ENCODE measurements at regions not wholly inside any gene's neighbourhood (a gene's known extent, or its start where the extent isn't known, plus 50 kb on each side); places are given as distances from the start of the nearest gene placed in this dataset.

DNA sequence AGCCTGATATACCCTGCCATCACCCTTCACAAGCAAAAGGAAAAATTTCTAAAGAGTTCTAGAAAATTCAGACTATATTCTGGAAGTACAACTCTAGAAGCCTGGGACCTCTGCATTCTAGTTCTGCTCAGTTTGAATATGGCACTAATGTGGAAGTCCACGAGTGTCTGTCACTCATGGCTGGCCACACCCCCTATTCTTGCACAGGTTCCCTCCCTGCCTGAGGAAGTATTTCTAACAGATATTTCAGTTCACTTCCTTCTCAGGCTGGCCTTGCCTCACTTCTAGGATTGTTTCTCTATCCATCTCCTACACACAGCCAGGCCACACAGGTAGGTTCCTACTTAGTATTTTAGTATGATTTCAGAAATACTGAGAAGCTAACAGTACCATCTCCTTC, 67.4 kb downstream of the PHLDA1 start:
- TF ChIP-seq CREB1 (IDR thresholded peaks at IDR 0.05; ENCODE audit: low read depth) (no peak), NFIC (IDR thresholded peaks at IDR 0.05) (no peak), CEBPB (IDR thresholded peaks at IDR 0.05) (no peak), FOXM1 (IDR thresholded peaks at IDR 0.05; ENCODE audit: borderline replicate concordance, low read depth) (no peak), EP300 (IDR thresholded peaks at IDR 0.05; ENCODE audit: borderline replicate concordance) (no peak), TEAD4 (IDR thresholded peaks at IDR 0.05) (no peak), YY1 (IDR thresholded peaks at IDR 0.05; ENCODE audit: low read depth) (no peak), ZBTB7A (IDR thresholded peaks at IDR 0.05; ENCODE audit: low read depth) (no peak), TAF1 (IDR thresholded peaks at IDR 0.05; ENCODE audit: low read depth) (no peak), EGR1 (IDR thresholded peaks at IDR 0.05) (no peak), RAD21 (IDR thresholded peaks at IDR 0.05; ENCODE audit: low read depth) (no peak), TCF12 (IDR thresholded peaks at IDR 0.05; ENCODE audit: low read depth) (no peak), MAX (IDR thresholded peaks at IDR 0.05) (no peak)
- TF ChIP-seq, protein P1, sequence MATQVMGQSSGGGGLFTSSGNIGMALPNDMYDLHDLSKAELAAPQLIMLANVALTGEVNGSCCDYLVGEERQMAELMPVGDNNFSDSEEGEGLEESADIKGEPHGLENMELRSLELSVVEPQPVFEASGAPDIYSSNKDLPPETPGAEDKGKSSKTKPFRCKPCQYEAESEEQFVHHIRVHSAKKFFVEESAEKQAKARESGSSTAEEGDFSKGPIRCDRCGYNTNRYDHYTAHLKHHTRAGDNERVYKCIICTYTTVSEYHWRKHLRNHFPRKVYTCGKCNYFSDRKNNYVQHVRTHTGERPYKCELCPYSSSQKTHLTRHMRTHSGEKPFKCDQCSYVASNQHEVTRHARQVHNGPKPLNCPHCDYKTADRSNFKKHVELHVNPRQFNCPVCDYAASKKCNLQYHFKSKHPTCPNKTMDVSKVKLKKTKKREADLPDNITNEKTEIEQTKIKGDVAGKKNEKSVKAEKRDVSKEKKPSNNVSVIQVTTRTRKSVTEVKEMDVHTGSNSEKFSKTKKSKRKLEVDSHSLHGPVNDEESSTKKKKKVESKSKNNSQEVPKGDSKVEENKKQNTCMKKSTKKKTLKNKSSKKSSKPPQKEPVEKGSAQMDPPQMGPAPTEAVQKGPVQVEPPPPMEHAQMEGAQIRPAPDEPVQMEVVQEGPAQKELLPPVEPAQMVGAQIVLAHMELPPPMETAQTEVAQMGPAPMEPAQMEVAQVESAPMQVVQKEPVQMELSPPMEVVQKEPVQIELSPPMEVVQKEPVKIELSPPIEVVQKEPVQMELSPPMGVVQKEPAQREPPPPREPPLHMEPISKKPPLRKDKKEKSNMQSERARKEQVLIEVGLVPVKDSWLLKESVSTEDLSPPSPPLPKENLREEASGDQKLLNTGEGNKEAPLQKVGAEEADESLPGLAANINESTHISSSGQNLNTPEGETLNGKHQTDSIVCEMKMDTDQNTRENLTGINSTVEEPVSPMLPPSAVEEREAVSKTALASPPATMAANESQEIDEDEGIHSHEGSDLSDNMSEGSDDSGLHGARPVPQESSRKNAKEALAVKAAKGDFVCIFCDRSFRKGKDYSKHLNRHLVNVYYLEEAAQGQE (IDR thresholded peaks at IDR 0.05; ENCODE audit: low read depth) = no peak
- TF ChIP-seq, protein P2, sequence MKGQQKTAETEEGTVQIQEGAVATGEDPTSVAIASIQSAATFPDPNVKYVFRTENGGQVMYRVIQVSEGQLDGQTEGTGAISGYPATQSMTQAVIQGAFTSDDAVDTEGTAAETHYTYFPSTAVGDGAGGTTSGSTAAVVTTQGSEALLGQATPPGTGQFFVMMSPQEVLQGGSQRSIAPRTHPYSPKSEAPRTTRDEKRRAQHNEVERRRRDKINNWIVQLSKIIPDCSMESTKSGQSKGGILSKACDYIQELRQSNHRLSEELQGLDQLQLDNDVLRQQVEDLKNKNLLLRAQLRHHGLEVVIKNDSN (IDR thresholded peaks at IDR 0.05) = no peak

DNA sequence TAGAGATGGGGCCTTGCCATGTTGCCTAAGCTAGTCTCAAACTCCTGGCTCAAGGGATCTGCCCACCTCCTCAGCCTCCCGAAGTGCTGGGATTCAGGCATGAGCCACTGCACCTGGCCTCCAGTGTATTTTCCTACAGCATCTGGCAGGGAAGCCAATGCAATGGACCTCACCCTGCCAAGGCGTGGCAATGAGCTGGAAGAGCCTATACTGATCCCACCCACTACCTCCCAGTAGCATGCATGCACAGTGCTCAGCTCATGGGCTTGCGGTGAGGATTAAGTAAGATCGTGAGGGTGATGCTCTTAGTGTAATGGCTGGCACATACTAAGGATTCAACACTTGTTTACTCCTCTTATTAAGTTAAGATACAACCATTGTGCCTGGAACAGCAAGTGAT, 69.7 kb downstream of the PHLDA1 start:
- TF ChIP-seq CREB1 (IDR thresholded peaks at IDR 0.05; ENCODE audit: low read depth) (no peak), TAF1 (IDR thresholded peaks at IDR 0.05; ENCODE audit: low read depth) (no peak), FOXM1 (IDR thresholded peaks at IDR 0.05; ENCODE audit: borderline replicate concordance, low read depth) (no peak), MAX (IDR thresholded peaks at IDR 0.05) (no peak), NFIC (IDR thresholded peaks at IDR 0.05) (no peak), YY1 (IDR thresholded peaks at IDR 0.05; ENCODE audit: low read depth) (no peak)
- TF ChIP-seq, protein P2 (IDR thresholded peaks at IDR 0.05) = no peak

DNA sequence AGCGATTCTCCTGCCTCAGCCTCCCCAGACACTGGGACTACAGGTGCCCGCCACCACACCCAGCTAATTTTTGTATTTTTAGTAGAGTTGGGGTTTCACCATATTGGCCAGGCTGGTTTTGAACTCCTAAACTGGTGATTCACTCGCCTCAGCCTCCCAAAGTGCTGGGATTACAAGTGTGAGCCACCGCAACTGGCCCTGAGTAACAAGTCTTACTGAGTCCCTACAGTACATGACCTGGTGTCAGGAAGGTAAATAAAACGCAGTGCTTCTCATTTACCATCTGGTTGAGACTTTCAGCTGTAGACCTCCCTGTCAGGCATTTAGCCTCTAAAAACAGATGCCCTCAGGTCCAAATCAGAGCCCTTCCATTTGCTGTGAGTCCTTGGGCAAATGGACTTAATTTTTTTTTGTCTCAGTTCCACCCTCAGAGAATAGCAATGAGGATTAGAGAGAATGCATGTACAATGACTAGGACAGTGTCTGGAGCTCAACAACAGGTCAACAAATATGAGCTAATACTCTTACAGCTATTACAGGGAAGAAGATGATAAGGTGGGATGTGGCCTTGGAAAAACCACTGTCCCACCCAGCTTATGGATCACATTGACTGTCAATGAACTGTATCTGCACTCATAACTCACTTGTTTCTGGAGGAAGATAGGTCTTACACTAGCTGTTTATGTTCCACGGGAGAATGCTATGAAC, 70.5 kb downstream of the PHLDA1 start:
- TF ChIP-seq TAF1 (IDR thresholded peaks at IDR 0.05; ENCODE audit: low read depth) (no peak), EP300 (IDR thresholded peaks at IDR 0.05; ENCODE audit: borderline replicate concordance) (no peak), EGR1 (IDR thresholded peaks at IDR 0.05) (no peak), RAD21 (IDR thresholded peaks at IDR 0.05; ENCODE audit: low read depth) (no peak), TCF12 (IDR thresholded peaks at IDR 0.05; ENCODE audit: low read depth) (no peak), CREB1 (IDR thresholded peaks at IDR 0.05; ENCODE audit: low read depth) (no peak), TEAD4 (IDR thresholded peaks at IDR 0.05) (no peak), ZBTB7A (IDR thresholded peaks at IDR 0.05; ENCODE audit: low read depth) (no peak), MAX (IDR thresholded peaks at IDR 0.05) (no peak), NFIC (IDR thresholded peaks at IDR 0.05) (no peak), YY1 (IDR thresholded peaks at IDR 0.05; ENCODE audit: low read depth) (no peak)
- TF ChIP-seq, protein P1 (IDR thresholded peaks at IDR 0.05; ENCODE audit: low read depth) = no peak
- TF ChIP-seq, protein P2 (IDR thresholded peaks at IDR 0.05) = no peak

DNA sequence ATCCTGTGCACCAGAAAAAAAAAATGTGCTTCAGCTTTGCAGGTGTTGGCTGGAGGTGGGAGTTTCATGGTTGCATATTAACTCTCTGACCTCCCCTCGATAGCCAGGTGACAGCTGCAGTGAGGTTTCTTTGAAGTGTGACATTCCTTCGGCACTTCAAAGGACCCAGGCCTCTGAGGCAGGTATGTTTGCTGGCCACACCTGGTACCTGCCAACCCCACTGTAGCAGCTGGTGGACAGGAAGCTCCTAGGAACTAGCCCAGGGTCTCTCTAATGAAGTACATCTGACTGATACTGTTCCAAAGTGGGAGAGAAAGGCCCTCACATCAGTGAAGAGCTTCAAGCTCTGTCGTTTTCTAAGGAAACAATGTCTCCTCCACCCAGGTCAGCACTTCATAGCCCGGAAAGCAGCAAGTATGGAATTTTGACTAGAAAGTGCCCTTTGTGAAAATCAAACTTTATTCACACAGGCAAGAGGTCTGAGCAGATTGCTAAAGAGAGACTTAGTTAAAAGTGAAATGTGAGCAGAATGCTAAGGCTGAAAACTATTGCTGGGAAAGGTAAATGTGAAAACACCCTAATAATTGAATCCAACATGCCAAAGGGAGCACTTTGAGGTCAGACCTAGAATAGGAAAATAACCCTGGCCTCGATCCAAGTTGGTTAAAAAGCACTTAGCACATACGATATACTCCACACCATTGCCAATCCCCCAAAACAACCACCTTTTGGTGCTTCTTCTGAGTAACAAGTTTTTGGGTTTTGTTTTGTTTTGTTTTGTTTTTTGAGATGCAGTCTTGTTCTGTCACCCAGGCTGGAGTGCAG, 71.3 kb downstream of the PHLDA1 start:
- no peak for TF ChIP-seq FOXM1 (IDR thresholded peaks at IDR 0.05; ENCODE audit: borderline replicate concordance, low read depth)
- peak; percentile 83 for TF ChIP-seq TCF12 (IDR thresholded peaks at IDR 0.05; ENCODE audit: low read depth)
- TF ChIP-seq, protein P1 (IDR thresholded peaks at IDR 0.05; ENCODE audit: low read depth) = peak; percentile 57
- no peak for TF ChIP-seq RAD21 (IDR thresholded peaks at IDR 0.05; ENCODE audit: low read depth)
- no peak for TF ChIP-seq EGR1 (IDR thresholded peaks at IDR 0.05)
- TF ChIP-seq TEAD4 (IDR thresholded peaks at IDR 0.05) = peak; percentile 51; the same call in 1 of the 2 replicates
- TF ChIP-seq ZBTB7A (IDR thresholded peaks at IDR 0.05; ENCODE audit: low read depth) = no peak
- TF ChIP-seq EP300 (IDR thresholded peaks at IDR 0.05; ENCODE audit: borderline replicate concordance) = peak; percentile 19; the same call in 1 of the 2 replicates
- TF ChIP-seq, protein P2 (IDR thresholded peaks at IDR 0.05) = no peak
- no peak for TF ChIP-seq CREB1 (IDR thresholded peaks at IDR 0.05; ENCODE audit: low read depth)
- no peak for TF ChIP-seq TAF1 (IDR thresholded peaks at IDR 0.05; ENCODE audit: low read depth)
- TF ChIP-seq YY1 (IDR thresholded peaks at IDR 0.05; ENCODE audit: low read depth) = no peak
- TF ChIP-seq NFIC (IDR thresholded peaks at IDR 0.05) = no peak
- no peak for TF ChIP-seq CEBPB (IDR thresholded peaks at IDR 0.05)

Data from Ishikawa (cell line).